Naive thymus-derived CD4-positive, alpha-beta T cell (primary cell): ENCODE measurements at regions not wholly inside any gene's neighbourhood (a gene's known extent, or its start where the extent isn't known, plus 50 kb on each side); places are given as distances from the start of the nearest gene placed in this dataset.

ENCODE experiments used
- ATAC-seq: fragments of 150-1000 bp; cut with Tn5 transposase; 2 replicates; pipeline ENCODE4 v1.10.0; 2021; ENCODE audit warnings: mild to moderate bottlenecking, moderate library complexity
- CTCF ChIA-PET: fragments of 350-600 bp; sonication (Branson Sonifier 250); formaldehyde crosslinking; loops from one replicate; lab custom pipeline; 2021; ENCODE audit warnings: antibody characterized with exemption; lab: Charles Lee
- POLR2A ChIA-PET: fragments of 350-600 bp; sonication (Branson Sonifier 250); formaldehyde crosslinking; loops from one replicate; lab custom pipeline; 2021; ENCODE audit warnings: antibody characterized with exemption, inconsistent platforms; lab: Charles Lee
- DNase-seq, 9 donors: peaks; one replicate each; pipeline versions ENCODE4 v3.0.0 to v3.0.0-alpha.2; 2020 to 2022; ENCODE audit warnings: mixed read lengths in 1 of 9
- H3K27ac ChIP-seq: one replicate; pipeline ENCODE4 v1.7.0; 2013; ENCODE audit warnings: mild to moderate bottlenecking, low read depth, low read length, moderate library complexity
- H3K27me3 ChIP-seq, 2 donors: one replicate each; pipeline ENCODE4 v1.7.0; 2013; ENCODE audit warnings: low read length in 2 of 2, mild to moderate bottlenecking in 2 of 2, moderate library complexity in 2 of 2; ENCODE audit not compliant: control insufficient read depth in 2 of 2, insufficient read depth in 2 of 2
- H3K36me3 ChIP-seq, 3 experiments: 1 replicate in 2 of 3; 2 replicates in 1 of 3; pipeline ENCODE4 v1.7.0; 2013; ENCODE audit warnings: low read length in 3 of 3, mild to moderate bottlenecking in 3 of 3, moderate library complexity in 1 of 3; ENCODE audit not compliant: insufficient read depth in 3 of 3, control insufficient read depth in 2 of 3
- H3K4me1 ChIP-seq, 2 donors: one replicate each; pipeline ENCODE4 v1.7.0; 2013; ENCODE audit warnings: low read length in 2 of 2, mild to moderate bottlenecking in 2 of 2, moderate library complexity in 1 of 2; ENCODE audit not compliant: control insufficient read depth in 2 of 2, insufficient read depth in 2 of 2
- H3K4me3 ChIP-seq: 2 replicates; pipeline ENCODE4 v1.7.0; 2013; ENCODE audit warnings: mild to moderate bottlenecking, low read length
- H3K9me3 ChIP-seq, 3 experiments: 1 replicate in 2 of 3; 2 replicates in 1 of 3; pipeline ENCODE4 v1.7.0; 2013; ENCODE audit warnings: low read length in 3 of 3; ENCODE audit not compliant: control insufficient read depth in 2 of 3
- H3K27ac Mint-ChIP-seq, 9 donors: one replicate each; pipeline ENCODE4 v1.8.0; 2020 to 2022; ENCODE audit warnings: mixed read lengths in 9 of 9, mild to moderate bottlenecking in 8 of 9, moderate library complexity in 5 of 9, inconsistent platforms in 2 of 9
- H3K27me3 Mint-ChIP-seq, 5 donors: one replicate each; pipeline ENCODE4 v1.8.0; 2021 to 2022; ENCODE audit warnings: mixed read lengths in 5 of 5, mild to moderate bottlenecking in 1 of 5
- H3K36me3 Mint-ChIP-seq, 5 donors: one replicate each; pipeline ENCODE4 v1.8.0; 2020 to 2022; ENCODE audit warnings: mixed read lengths in 5 of 5, mild to moderate bottlenecking in 3 of 5, inconsistent platforms in 1 of 5
- H3K4me1 Mint-ChIP-seq, 7 donors: one replicate each; pipeline ENCODE4 v1.8.0; 2020 to 2022; ENCODE audit warnings: mixed read lengths in 7 of 7, mild to moderate bottlenecking in 3 of 7, inconsistent platforms in 1 of 7
- H3K4me3 Mint-ChIP-seq, 10 donors: one replicate each; pipeline ENCODE4 v1.8.0; 2020 to 2022; ENCODE audit warnings: mild to moderate bottlenecking in 10 of 10, mixed read lengths in 10 of 10, moderate library complexity in 6 of 10, inconsistent platforms in 2 of 10
- H3K9me3 Mint-ChIP-seq, 11 donors: one replicate each; pipeline ENCODE4 v1.8.0; 2020 to 2022; ENCODE audit warnings: mixed read lengths in 11 of 11, mild to moderate bottlenecking in 4 of 11, inconsistent platforms in 1 of 11, moderate library complexity in 1 of 11
- intact Hi-C, 2 donors: fragments of 100-400 bp; cut with micrococcal nuclease; formaldehyde crosslinking; loops; one replicate each; pipeline ENCODE4 v1.15.1; 2023

DNA sequence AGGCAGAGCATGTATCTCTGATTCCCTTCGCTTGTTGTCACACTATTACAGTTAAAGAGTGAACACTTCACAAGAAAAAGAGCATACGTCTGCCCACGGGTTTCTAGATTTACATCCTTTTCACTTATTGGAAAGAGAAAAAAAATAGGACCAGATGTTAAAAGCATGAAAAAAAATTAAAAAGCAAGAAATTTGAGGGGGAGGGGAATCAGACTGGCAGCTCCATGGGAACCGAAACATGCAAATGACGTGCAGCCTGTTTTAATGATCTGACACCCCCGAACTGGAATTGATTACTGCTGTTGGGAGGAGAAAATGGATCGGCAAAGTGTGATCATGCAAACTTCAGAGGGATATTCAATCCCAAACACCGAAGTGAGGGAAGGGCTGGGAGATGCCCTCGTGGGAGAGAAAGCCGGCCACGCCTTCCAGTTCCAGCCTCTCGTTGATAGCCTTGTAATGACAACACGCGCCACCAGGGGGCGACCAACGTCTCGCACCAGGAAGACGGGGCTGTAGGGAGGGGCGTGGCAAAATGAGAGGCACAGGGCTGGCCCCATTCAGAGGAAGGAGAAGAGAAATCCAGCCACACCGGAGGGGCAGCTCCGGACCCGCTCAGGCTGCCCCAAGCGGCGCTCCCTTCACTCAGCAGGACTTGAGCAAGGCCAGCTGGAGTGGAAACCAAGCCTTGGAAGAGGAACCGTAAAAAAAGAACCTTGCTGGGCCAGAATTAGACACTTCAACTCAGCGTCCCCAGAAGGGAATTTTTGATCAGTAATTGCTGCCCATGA, 53.8 kb upstream of the SYT13 start:
- peaks cover 0 to 7% of the 10 kb centered on the region in 2 donors for H3K4me1 ChIP-seq
- H3K9me3 ChIP-seq, result no peaks in the 10 kb centered on the region
- no peaks in the 10 kb centered on the region for H3K36me3 Mint-ChIP-seq
- H3K27me3 ChIP-seq, result no peaks in the 10 kb centered on the region
- H3K36me3 ChIP-seq, result no peaks in the 10 kb centered on the region
- H3K4me3 Mint-ChIP-seq, result peak overlapping the region; percentile 39 to 86 (median 64)
- intact Hi-C loops, result loop anchor here (1.0 to 10.0 kb wide), 4 partner anchors 15 to 432 kb away; no protein-coding TSS in a partner anchor
- H3K9me3 Mint-ChIP-seq, result peaks cover 0 to 2% (median 0%) of the 10 kb centered on the region in 11 donors
- peaks cover 8 to 13% (median 11%) of the 10 kb centered on the region in 7 donors for H3K4me1 Mint-ChIP-seq
- DNase-seq (peak; percentile 79 to 92 (median 87)), ATAC-seq (peak; percentile 100)
- peaks cover 0 to 31% (median 2%) of the 10 kb centered on the region in 5 donors for H3K27me3 Mint-ChIP-seq
- ChIA-PET CTCF (interaction anchor here (0.6 to 1.9 kb wide), 7 partner anchors 9 to 1459 kb away, joined by 3 to 8 read pairs (median 3); partner anchors contain the start of gene ALKBH3), POLR2A (no interaction called here)
- H3K27ac Mint-ChIP-seq, result peak overlapping the region in 2 of 9 donors; percentile 57 to 70
- no peak overlapping the region for H3K27ac ChIP-seq
- peak overlapping the region; percentile 47 for H3K4me3 ChIP-seq

DNA sequence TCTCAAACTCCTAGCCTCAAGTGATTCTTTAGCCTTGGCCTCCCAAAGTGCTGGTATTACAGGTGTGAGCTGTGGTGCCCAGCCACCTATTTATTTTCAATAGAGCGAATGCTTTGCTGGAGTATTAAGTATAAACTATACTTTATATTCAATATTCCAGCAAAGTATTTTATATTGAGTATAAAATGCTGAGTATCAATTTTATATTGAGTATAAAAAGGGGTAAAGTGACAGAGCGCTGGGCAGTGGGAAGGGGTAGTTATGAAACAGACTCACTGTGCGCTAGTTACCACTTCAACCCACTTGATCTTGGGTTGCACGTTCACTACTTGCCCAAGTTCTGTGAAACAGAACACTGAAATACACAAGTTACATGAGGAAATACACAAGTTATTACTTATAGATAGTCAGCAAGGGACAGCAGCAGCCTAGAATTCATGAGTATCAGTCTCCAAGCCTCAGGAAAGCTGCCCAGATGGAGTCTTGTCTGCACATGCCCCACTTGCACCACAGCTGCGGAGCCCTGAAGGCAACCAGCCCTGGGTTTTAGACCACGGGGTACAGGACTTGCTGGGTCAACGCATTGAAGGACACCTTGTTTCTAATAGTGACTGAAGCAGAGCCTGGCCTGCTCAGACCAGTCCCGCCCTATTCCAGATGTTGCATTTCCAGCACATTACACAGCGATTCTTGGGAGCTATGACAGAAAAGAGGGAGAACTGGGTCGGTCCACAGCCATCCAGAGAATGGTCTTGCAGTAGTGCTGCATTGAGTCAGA, 51.6 kb upstream of the SYT13 start:
- H3K4me3 ChIP-seq, result no peak overlapping the region
- ATAC-seq, result no peak
- no peaks in the 10 kb centered on the region for H3K36me3 ChIP-seq
- intact Hi-C loops, result loop anchor here in 1 of 2 donors (10.0 kb wide), 1 partner anchor 83 kb away; no protein-coding TSS in a partner anchor
- Mint-ChIP-seq H3K9me3 (peaks cover 0 to 3% (median 0%) of the 10 kb centered on the region in 11 donors), H3K27ac (peak overlapping the region in 1 of 9 donors; percentile 48), H3K36me3 (no peaks in the 10 kb centered on the region), H3K27me3 (peaks cover 0 to 15% (median 0%) of the 10 kb centered on the region in 5 donors), H3K4me3 (no peak overlapping the region), H3K4me1 (peaks cover 8 to 13% (median 11%) of the 10 kb centered on the region in 7 donors)
- H3K9me3 ChIP-seq, result no peaks in the 10 kb centered on the region
- no peaks in the 10 kb centered on the region for H3K27me3 ChIP-seq
- peaks cover 0 to 7% of the 10 kb centered on the region in 2 donors for H3K4me1 ChIP-seq
- H3K27ac ChIP-seq, result no peak overlapping the region
- CTCF ChIA-PET, result interaction anchor here (0.7 to 1.6 kb wide), 4 partner anchors 226 to 1246 kb away, joined by 3 to 8 read pairs (median 3); no protein-coding TSS in a partner anchor
- no peak for DNase-seq
- POLR2A ChIA-PET, result no interaction called here

DNA sequence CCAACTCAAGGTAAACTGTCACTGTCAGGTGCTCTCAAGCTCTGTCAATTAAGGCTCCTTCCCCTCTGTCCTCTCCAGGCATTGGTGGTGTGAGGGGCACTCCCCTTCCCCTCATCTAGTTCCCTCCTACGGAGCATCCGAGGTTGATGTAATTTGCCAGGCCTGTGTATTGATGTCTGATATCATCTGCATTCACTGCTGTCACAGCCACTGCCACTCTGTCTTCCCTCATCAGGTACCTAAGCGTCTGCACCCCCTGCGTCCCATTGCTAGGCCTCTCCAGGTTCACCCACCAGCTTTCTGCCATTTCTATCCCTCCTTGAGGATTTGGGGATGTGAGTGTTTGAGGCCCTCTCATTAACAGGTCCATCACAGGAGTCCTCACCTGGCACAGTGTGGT, 50.0 kb upstream of the SYT13 start:
- CTCF ChIA-PET, result interaction anchor here (1.4 to 9.4 kb wide), 4 partner anchors 225 to 400 kb away, joined by 4 to 95 read pairs (median 4); no protein-coding TSS in a partner anchor
- H3K4me1 Mint-ChIP-seq, result peaks cover 9 to 13% (median 11%) of the 10 kb centered on the region in 7 donors
- intact Hi-C loops, result loop anchor here in 1 of 2 donors (10.0 kb wide), 1 partner anchor 81 kb away; no protein-coding TSS in a partner anchor

More for the DNA sequence above, 50.0 kb upstream of the SYT13 start:
- Histone ChIP-seq H3K27ac (no peak overlapping the region), H3K9me3 (no peaks in the 10 kb centered on the region), H3K4me1 (peaks cover 0 to 7% of the 10 kb centered on the region in 2 donors), H3K27me3 (no peaks in the 10 kb centered on the region), H3K4me3 (no peak overlapping the region), H3K36me3 (no peaks in the 10 kb centered on the region)
- no peak for DNase-seq
- Mint-ChIP-seq H3K27me3 (peaks cover 3 to 12% (median 6%) of the 10 kb centered on the region in 5 donors), H3K9me3 (peaks cover 0 to 1% (median 0%) of the 10 kb centered on the region in 11 donors), H3K36me3 (no peaks in the 10 kb centered on the region), H3K27ac (no peak overlapping the region), H3K4me3 (no peak overlapping the region)
- no peak for ATAC-seq
- POLR2A ChIA-PET, result no interaction called here
